HG03342 (cell line): ENCODE measurements at regions not wholly inside any gene's neighbourhood (a gene's known extent, or its start where the extent isn't known, plus 50 kb on each side); places are given as distances from the start of the nearest gene placed in this dataset.
A peak's percentile ranks its signal among the peaks of the same experiment; 100 is the strongest.

Source experiments
- ATAC-seq: cut with Tn5 transposase; IDR thresholded peaks from one replicate; pipeline ENCODE4 v1.9.1; 2021; ENCODE audit warnings: mild to moderate bottlenecking, moderate library complexity; ENCODE audit not compliant: unreplicated experiment

GRCh38 chr5:158082696-158083287, 223.8 kb upstream of the CLINT1 start:
- no peak for ATAC-seq

- ATAC-seq: no peak
These were observed 221.2 kb upstream of the CLINT1 start for GRCh38 chr5:158080112-158080511.

- no peak for ATAC-seq
These were observed 220.2 kb upstream of the CLINT1 start for GRCh38 chr5:158079097-158079496.

- peak; percentile 89 for ATAC-seq
These were observed 216.2 kb upstream of the CLINT1 start for GRCh38 chr5:158074992-158075769.

- no peak for ATAC-seq
These were observed 215.6 kb upstream of the CLINT1 start for GRCh38 chr5:158074597-158074991.

- ATAC-seq: no peak
These were observed 211.9 kb upstream of the CLINT1 start for GRCh38 chr5:158070859-158071258.

- no peak for ATAC-seq
These were observed 210.9 kb upstream of the CLINT1 start for GRCh38 chr5:158069838-158070237.

- no peak for ATAC-seq
These were observed 210.0 kb upstream of the CLINT1 start for GRCh38 chr5:158068964-158069363.

GRCh38 chr5:158066076-158066475, 207.1 kb upstream of the CLINT1 start:
- ATAC-seq: no peak

- no peak for ATAC-seq
These were observed 205.6 kb upstream of the CLINT1 start for GRCh38 chr5:158064334-158065123.

GRCh38 chr5:158063052-158063451, 204.1 kb upstream of the CLINT1 start:
- no peak for ATAC-seq

- no peak for ATAC-seq
These were observed 202.5 kb upstream of the CLINT1 start for GRCh38 chr5:158061451-158061850.

- ATAC-seq: no peak
These were observed 201.3 kb upstream of the CLINT1 start for GRCh38 chr5:158060212-158060611.

GRCh38 chr5:158058208-158059120, 199.5 kb upstream of the CLINT1 start:
- ATAC-seq: no peak

- ATAC-seq: no peak
These were observed 197.3 kb upstream of the CLINT1 start for GRCh38 chr5:158056130-158056825.

GRCh38 chr5:158055111-158055501, 196.2 kb upstream of the CLINT1 start:
- no peak for ATAC-seq

GRCh38 chr5:158054223-158055110, 195.5 kb upstream of the CLINT1 start:
- ATAC-seq: no peak

GRCh38 chr5:158051036-158051435, 192.1 kb upstream of the CLINT1 start:
- no peak for ATAC-seq

GRCh38 chr5:158050421-158050820, 191.5 kb upstream of the CLINT1 start:
- no peak for ATAC-seq
